ENCODE measurements at regions not wholly inside any gene's neighbourhood (a gene's known extent, or its start where the extent isn't known, plus 50 kb on each side); places are given as distances from the start of the nearest gene placed in this dataset.
"Not testable (repeated sequence)": the region's sequence is repeated elsewhere in the genome, so short reads cannot be mapped to it uniquely, and the experiment has no call there.

DNA sequence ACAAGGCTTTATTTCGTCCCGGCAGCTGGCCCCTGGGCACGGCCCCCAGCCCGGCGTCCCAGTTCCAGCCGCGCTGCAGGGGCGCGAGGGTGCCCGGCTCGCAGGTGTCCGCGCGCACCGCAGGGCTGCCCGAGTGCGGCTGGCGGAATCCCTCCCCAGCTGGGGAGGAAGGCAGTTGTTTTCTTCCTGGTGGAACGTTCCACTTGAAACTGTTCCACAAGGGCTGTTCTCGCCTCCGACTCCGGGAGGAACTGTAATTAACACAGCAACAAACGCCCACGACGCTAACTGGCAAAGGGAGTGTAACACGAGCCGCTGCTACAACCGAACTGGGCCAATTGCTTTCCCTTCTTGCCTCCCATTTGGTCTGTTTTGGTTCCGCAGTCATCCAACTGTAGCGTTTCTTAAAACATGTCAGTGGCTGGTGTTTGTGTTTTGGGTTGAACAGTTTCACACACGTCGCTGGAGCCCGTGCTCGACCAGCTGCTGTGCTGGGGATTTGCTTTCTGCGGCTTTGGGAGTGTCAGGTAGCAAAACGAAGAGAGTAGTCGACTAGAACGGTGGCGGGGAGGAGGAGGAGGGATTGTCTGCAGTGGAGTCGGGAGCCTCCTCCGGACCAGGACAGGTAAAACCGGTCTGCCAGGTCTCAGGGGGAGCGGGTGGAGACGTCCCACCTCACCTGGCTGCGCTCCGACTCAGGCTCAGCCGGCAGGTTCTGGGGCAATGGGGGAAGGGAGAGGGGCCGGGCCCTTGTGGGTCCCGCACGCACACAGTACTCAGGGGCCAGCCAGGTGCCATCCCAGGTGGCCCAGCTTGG, 131.6 kb upstream of the NIPBL start:
- TF ChIP-seq, protein P1, sequence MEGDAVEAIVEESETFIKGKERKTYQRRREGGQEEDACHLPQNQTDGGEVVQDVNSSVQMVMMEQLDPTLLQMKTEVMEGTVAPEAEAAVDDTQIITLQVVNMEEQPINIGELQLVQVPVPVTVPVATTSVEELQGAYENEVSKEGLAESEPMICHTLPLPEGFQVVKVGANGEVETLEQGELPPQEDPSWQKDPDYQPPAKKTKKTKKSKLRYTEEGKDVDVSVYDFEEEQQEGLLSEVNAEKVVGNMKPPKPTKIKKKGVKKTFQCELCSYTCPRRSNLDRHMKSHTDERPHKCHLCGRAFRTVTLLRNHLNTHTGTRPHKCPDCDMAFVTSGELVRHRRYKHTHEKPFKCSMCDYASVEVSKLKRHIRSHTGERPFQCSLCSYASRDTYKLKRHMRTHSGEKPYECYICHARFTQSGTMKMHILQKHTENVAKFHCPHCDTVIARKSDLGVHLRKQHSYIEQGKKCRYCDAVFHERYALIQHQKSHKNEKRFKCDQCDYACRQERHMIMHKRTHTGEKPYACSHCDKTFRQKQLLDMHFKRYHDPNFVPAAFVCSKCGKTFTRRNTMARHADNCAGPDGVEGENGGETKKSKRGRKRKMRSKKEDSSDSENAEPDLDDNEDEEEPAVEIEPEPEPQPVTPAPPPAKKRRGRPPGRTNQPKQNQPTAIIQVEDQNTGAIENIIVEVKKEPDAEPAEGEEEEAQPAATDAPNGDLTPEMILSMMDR (IDR thresholded peaks at IDR 0.05), result no peak
- intact Hi-C loops (cut with micrococcal nuclease), result no loop called here
- Mint-ChIP-seq H3K9me3 (no peaks in the 10 kb centered on the region), H3K27me3 (peaks cover 47% of the 10 kb centered on the region), H3K27ac (no peak overlapping the region), H3K36me3 (ENCODE audit: low read depth) (no peaks in the 10 kb centered on the region), H3K4me3 (peak overlapping the region; percentile 71), H3K4me1 (ENCODE audit: low read depth) (peaks cover 12% of the 10 kb centered on the region)
- peak; percentile 62 for ATAC-seq
- peak; percentile 41 for DNase-seq
- ChIA-PET POLR2A (no interaction called here), CTCF (interaction anchor here (1.0 to 4.2 kb wide), 12 partner anchors 9 to 260 kb away, joined by 3 to 29 read pairs (median 3); no protein-coding TSS in a partner anchor)

DNA sequence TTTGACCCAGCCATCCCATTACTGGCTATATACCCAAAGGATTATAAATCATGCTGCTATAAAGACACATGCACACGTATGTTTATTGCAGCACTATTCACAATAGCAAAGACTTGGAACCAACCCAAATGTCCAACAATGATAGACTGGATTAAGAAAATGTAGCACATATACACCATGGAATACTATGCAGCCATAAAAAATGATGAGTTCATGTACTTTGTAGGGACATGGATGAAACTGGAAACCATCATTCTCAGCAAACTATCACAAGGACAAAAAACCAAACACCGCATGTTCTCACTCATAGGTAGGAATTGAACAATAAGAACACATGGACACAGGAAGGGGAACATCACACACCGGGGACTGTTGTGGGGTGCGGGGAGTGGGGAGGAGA, 128.8 kb upstream of the NIPBL start:
- ATAC-seq; intact Hi-C loops (cut with micrococcal nuclease); CTCF ChIA-PET; H3K4me3 Mint-ChIP-seq; H3K9me3 Mint-ChIP-seq; H3K27ac Mint-ChIP-seq; POLR2A ChIA-PET; H3K36me3 Mint-ChIP-seq (ENCODE audit: low read depth); DNase-seq: not testable (repeated sequence)
- peaks cover 47% of the 10 kb centered on the region for H3K27me3 Mint-ChIP-seq
- peaks cover 12% of the 10 kb centered on the region for H3K4me1 Mint-ChIP-seq (ENCODE audit: low read depth)

DNA sequence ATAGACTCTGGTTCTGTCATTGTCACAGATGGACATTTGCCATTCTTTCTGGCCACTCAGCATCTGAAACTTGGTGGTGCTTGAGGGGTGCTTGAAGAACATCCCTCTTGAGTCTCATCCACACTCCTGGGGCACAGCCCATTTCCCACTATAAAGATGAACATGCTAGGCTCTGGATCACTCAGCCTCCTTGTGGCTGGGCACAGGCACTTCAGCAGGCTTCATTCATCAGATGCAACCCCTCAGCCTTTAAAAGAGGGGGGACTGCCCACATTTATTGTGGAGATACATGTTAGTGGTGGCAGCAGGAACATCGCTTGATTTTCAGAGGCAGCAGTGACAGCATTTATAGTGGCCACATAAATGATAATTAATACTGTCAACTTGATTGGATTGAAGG, 124.7 kb upstream of the NIPBL start:
- TF ChIP-seq, protein P1 (IDR thresholded peaks at IDR 0.05), result no peak
- Mint-ChIP-seq H3K36me3 (ENCODE audit: low read depth) (no peaks in the 10 kb centered on the region), H3K27me3 (peaks cover 20% of the 10 kb centered on the region), H3K9me3 (no peaks in the 10 kb centered on the region), H3K27ac (no peak overlapping the region), H3K4me3 (no peak overlapping the region), H3K4me1 (ENCODE audit: low read depth) (no peaks in the 10 kb centered on the region)
- CTCF ChIA-PET, result no interaction called here
- POLR2A ChIA-PET, result no interaction called here
- ATAC-seq, result no peak
- intact Hi-C loops (cut with micrococcal nuclease), result no loop called here
- no peak for DNase-seq

DNA sequence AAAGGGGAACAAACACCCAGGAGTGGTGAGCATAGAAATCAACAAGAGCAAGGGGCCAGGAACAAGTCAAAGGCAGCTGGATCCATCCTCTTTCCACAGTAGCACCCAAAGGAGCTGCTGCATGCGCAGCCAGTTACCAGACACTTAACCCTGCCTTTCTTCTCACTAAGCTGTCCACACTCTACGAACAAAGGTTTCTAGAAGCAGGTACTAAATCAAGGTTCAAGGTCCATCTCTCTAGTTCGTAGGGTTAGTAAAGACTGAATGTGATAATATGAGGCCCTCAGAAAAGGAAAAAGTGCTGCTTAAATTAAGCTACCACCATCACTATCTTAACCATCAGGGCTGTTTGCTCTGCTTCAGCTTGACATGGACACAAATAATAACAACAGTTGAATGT, 121.2 kb upstream of the NIPBL start:
- no peak for DNase-seq
- H3K9me3 Mint-ChIP-seq, result no peaks in the 10 kb centered on the region
- H3K27me3 Mint-ChIP-seq, result peaks cover 9% of the 10 kb centered on the region
- H3K4me3 Mint-ChIP-seq, result no peak overlapping the region
- ATAC-seq, result no peak
- H3K27ac Mint-ChIP-seq, result no peak overlapping the region
- H3K36me3 Mint-ChIP-seq (ENCODE audit: low read depth), result no peaks in the 10 kb centered on the region
- H3K4me1 Mint-ChIP-seq (ENCODE audit: low read depth), result no peaks in the 10 kb centered on the region
- TF ChIP-seq, protein P1 (IDR thresholded peaks at IDR 0.05), result no peak
- CTCF ChIA-PET, result interaction anchor here (0.8 to 1.4 kb wide), 2 partner anchors 16 to 63 kb away, joined by 3 to 6 read pairs; no protein-coding TSS in a partner anchor
- intact Hi-C loops (cut with micrococcal nuclease), result no loop called here
- POLR2A ChIA-PET, result no interaction called here

DNA sequence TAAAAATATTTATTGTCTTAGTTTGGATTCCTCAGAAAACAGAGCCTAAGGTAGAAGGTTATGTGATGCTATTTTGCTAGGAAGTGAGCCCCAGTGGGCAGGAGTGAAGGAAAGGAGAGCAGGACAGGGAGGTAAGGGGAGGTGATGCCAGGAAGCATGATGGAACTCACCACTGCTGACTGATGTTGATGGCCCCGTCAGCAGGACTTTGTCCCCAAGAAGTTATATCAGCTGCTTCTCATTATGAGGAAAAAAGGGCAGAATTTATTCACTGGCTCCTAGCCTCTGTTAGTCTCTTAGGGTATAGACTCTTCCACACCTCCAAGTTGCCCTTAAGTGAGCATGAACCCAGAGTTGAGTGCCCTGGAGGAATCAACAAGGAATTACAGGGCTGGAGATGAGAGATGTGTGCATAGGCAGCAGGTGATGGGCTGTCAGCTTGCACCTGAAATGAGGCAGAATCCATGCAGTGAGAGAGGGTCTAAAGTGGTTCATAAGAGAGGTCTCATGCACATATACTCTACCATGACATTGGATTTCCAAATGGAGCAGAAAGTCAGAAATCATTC, 120.6 kb upstream of the NIPBL start:
- H3K27me3 Mint-ChIP-seq, result peaks cover 9% of the 10 kb centered on the region
- intact Hi-C loops (cut with micrococcal nuclease), result no loop called here
- CTCF ChIA-PET, result interaction anchor here (0.8 to 1.4 kb wide), 2 partner anchors 16 to 63 kb away, joined by 3 to 6 read pairs; no protein-coding TSS in a partner anchor
- no peaks in the 10 kb centered on the region for H3K36me3 Mint-ChIP-seq (ENCODE audit: low read depth)
- H3K4me1 Mint-ChIP-seq (ENCODE audit: low read depth), result no peaks in the 10 kb centered on the region
- no peak for ATAC-seq
- TF ChIP-seq, protein P1 (IDR thresholded peaks at IDR 0.05), result no peak
- POLR2A ChIA-PET, result no interaction called here
- no peak for DNase-seq
- no peaks in the 10 kb centered on the region for H3K9me3 Mint-ChIP-seq
- no peak overlapping the region for H3K27ac Mint-ChIP-seq
- no peak overlapping the region for H3K4me3 Mint-ChIP-seq

Data from activated CD8-positive, alpha-beta T cell treated with anti-CD3 and anti-CD28 coated beads for 36 hours (primary cell).